D721Med (cell line): ENCODE measurements at regions not wholly inside any gene's neighbourhood (a gene's known extent, or its start where the extent isn't known, plus 50 kb on each side); places are given as distances from the start of the nearest gene placed in this dataset.

Experiments used
- DNase-seq: peaks from one replicate; pipeline ENCODE4 v3.0.0; 2011; ENCODE audit warnings: low spot score; ENCODE audit not compliant: insufficient read length
- FAIRE-seq: peaks from 2 replicates; lab custom pipeline; 2011; peaks lifted over from hg19 to GRCh38; lab: Jason Lieb, UNC
- TF ChIP-seq, protein P1 (sequence below): IDR thresholded peaks from 2 replicates; pipeline ENCODE4 v1.5.1; 2012; ENCODE audit warnings: mild to moderate bottlenecking, control low read depth; ENCODE audit not compliant: insufficient read depth; ENCODE audit errors: missing control alignments

DNA sequence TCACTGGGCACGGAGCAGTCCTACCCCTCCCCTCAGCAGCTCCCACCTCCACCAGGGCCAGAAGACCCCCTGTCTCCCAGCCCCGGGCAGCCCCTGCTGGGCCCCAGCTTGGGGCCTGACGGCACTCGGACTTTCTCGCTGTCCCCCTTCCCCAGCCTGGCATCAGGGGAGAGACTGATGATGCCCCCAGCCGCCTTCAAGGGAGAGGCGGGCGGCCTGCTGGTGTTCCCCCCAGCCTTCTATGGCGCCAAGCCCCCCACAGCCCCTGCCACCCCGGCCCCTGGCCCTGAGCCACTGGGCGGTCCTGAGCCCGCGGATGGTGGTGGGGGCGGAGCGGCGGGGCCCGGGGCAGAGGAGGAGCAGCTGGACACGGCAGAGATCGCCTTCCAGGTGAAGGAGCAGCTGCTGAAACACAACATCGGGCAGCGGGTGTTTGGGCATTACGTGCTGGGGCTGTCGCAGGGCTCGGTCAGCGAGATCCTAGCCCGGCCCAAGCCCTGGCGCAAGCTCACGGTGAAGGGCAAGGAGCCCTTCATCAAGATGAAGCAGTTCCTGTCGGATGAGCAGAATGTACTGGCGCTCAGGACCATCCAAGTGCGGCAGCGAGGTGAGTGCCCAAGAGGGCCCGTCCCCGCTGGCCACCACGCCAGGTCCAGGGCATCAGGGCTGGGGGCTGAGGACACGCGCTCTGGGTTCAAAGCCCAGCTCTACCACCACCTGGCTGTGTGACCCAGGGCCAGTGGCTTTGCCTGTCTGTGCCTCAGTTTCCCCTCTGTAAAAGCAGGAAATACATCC lies 58.6 kb downstream of the PHETA1 start:
- FAIRE-seq (no peak), DNase-seq (no peak)
- TF ChIP-seq, protein P1, sequence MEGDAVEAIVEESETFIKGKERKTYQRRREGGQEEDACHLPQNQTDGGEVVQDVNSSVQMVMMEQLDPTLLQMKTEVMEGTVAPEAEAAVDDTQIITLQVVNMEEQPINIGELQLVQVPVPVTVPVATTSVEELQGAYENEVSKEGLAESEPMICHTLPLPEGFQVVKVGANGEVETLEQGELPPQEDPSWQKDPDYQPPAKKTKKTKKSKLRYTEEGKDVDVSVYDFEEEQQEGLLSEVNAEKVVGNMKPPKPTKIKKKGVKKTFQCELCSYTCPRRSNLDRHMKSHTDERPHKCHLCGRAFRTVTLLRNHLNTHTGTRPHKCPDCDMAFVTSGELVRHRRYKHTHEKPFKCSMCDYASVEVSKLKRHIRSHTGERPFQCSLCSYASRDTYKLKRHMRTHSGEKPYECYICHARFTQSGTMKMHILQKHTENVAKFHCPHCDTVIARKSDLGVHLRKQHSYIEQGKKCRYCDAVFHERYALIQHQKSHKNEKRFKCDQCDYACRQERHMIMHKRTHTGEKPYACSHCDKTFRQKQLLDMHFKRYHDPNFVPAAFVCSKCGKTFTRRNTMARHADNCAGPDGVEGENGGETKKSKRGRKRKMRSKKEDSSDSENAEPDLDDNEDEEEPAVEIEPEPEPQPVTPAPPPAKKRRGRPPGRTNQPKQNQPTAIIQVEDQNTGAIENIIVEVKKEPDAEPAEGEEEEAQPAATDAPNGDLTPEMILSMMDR, result no peak

DNA sequence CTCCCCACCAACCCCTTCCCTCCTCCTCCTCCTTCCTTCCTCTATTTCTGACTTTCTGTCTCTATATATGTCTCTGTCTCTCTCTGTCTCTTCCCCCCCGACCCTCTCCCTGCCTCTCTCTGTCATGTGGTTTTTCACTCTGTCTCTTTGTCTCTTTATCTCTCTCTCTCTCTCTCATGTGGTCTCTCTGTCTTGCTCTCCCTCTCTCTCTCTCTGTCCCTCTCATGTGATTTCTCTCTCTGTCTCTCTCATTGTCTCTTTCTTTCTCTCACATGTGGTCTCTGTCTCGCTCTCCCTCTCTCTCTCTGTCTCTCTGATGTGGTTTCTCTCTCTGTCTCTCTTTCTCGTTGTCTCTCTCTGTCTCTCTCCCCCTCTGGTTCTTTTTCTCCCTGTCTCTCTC lies 59.3 kb downstream of the PHETA1 start:
- TF ChIP-seq, protein P1, result no peak
- FAIRE-seq (no peak), DNase-seq (no peak)

DNA sequence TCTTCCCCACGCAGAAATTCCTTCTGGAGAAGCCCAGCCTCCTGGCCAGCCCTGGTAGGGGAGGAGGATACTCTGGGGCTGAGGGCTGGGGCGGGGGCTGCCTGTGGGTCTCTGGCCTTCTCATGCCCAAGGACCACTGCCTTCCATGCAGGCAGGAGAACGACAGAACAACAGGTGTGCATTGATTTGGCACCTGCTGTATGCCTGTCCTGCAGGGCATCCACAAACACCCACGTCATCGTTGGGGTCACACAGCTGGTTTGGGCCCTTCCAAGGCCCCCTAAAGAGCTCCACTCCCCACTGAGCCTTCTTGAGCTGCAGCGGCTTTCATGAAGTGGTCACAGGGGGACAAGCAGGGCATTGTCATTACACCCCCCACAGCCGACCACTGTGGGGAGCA lies 60.4 kb downstream of the PHETA1 start:
- no peak for DNase-seq
- TF ChIP-seq, protein P1, result no peak
- no peak for FAIRE-seq

DNA sequence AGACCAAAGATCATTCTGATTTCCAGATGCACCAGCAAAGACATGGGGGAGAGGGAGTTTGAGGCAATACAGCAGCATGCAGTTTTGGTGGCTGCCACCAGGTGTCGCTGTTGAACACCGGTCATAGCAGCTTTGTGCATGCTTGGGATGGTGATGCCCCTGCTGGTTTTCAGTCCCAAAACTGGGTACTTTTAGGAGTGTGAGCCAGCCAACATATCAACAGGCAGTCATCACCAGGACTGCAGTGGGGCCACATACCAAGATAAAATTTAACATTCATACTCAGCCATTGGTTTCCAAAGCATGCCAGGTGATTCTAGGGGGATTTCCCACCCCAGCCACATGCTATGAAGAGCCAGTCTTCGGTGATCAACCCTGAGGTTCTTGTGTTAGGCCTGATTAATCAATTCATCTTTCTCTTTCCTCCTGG lies 64.2 kb downstream of the PHETA1 start:
- DNase-seq (no peak), FAIRE-seq (no peak)
- TF ChIP-seq, protein P1, result peak; percentile 27

DNA sequence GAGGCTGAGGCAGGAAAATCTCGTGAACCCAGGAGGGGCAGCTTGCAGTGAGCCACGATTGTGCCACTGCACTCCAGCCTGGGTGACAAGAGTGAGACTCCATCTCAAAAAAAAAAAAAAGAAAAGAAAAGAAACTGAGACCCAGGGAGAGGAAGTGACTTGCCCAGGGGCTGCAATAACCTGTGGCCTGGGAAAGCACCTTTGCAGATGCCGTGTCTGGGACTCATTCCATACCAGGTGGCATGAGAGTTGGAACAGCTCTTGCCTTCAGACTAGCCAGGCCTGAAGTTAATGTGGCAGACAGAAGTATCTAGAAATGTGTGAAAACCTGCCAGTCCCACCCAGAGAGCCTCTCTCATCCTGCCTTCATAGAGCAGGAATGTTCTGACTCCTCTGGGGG lies 65.4 kb downstream of the PHETA1 start:
- FAIRE-seq (no peak), DNase-seq (no peak)
- TF ChIP-seq, protein P1, result no peak

DNA sequence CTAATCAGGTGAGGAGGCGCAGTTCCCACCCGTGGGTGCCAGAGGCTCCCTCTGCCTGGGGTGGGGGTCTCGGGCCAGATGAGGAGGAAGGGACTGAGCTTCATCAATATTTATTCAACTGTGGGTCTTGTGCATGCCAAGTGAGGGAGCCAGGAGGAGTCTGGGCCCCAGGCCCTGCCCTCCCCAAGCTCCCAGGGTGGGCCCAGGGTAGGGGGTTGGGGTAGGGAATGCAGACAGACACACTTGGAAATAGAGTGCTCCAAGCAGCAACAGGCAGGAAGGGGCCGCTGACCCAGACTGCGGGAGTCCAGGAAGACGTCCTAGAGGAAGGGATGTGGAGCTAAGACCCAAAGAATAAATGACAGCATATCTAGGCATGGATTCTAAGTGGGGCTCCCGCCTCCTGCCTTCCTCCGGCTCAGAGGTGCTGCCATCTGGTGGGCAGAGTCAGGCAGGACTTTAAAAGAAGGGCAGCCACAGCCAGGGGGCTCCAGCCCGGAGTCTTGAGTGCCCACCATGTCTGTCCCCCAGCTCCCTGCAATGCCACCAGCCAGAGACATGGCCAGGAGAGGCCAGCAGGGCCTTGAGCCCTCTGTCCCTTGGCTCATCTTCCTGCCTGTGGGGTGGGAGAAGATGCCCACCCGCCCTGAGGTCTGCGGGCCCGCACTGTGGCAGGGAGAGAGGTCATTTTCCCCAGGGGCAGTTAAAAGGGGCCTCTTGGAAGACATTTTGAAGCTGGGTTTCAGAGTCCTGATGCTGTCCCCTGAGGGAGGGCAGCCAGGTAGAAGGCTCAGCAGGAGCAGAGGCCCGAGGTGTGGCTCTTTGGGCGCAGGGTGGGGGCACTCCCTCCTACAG lies 70.1 kb downstream of the PHETA1 start:
- FAIRE-seq, result no peak
- DNase-seq, result peak; percentile 77
- TF ChIP-seq, protein P1, result peak; percentile 91
